ENCODE measurements at regions not wholly inside any gene's neighbourhood (a gene's known extent, or its start where the extent isn't known, plus 50 kb on each side); places are given as distances from the start of the nearest gene placed in this dataset.

GRCh38 chr1:36534711-36535412 is 52.1 kb upstream of the CSF3R start:
- DNase-seq (ENCODE audit: low read depth in 1 of 2, low spot score in 1 of 2) (no peak), ATAC-seq (no peak), FAIRE-seq (no peak)
- H3K9me3 ChIP-seq: no peaks in the 10 kb centered on the region
- CTCF ChIA-PET: interaction anchor here (1.1 to 7.1 kb wide), 2 partner anchors 18 to 41 kb away, joined by 4 to 40 read pairs; no protein-coding TSS in a partner anchor
- POLR2A ChIA-PET: no interaction called here
- no peak overlapping the region for H3K4me2 ChIP-seq
- no peak overlapping the region for H3K27ac ChIP-seq
- H3K4me1 ChIP-seq: no peaks in the 10 kb centered on the region
- TF ChIP-seq POLR2AphosphoS2 (conservative IDR thresholded peaks at IDR 0.05; ENCODE audit: low read length) (no peak), SMC3 (IDR thresholded peaks at IDR 0.05) (no peak), NPAS2 (CRISPR knock-in tag; IDR thresholded peaks at IDR 0.05; ENCODE audit: borderline replicate concordance) (no peak), HOXA7 (CRISPR knock-in tag; IDR thresholded peaks at IDR 0.05) (no peak), RCOR1 (IDR thresholded peaks at IDR 0.05; ENCODE audit: low read depth, low read length) (no peak), RFX5 (IDR thresholded peaks at IDR 0.05) (no peak), CHD2 (IDR thresholded peaks at IDR 0.05; ENCODE audit: low read length, partially characterized antibody) (no peak), MAFK (IDR thresholded peaks at IDR 0.05; ENCODE audit: partially characterized antibody) (no peak), ATOH8 (CRISPR knock-in tag; IDR thresholded peaks at IDR 0.05; ENCODE audit: low read depth) (no peak), ZNF302 (CRISPR knock-in tag; IDR thresholded peaks at IDR 0.05) (no peak), NFE2L2 (conservative IDR thresholded peaks at IDR 0.05; ENCODE audit: low read length) (no peak), GATA3 (IDR thresholded peaks at IDR 0.05; ENCODE audit: borderline replicate concordance) (no peak), TFCP2L1 (CRISPR knock-in tag; IDR thresholded peaks at IDR 0.05) (no peak), FOXS1 (CRISPR knock-in tag; IDR thresholded peaks at IDR 0.05) (no peak), ZC3H11A (IDR thresholded peaks at IDR 0.05) (no peak)
- 20% methylated on average over 8 of the region's 12 CpGs for WGBS (ENCODE audit: missing lambda C conversion rate)
- no peak overlapping the region for H3K4me3 ChIP-seq

- POLR2A ChIA-PET: no interaction called here
- CTCF ChIA-PET: interaction anchor here (0.6 to 7.1 kb wide), 4 partner anchors 9 to 42 kb away, joined by 3 to 40 read pairs (median 4); no protein-coding TSS in a partner anchor
- H3K27ac ChIP-seq: no peak overlapping the region
Measured at GRCh38 chr1:36533897-36534296, 51.2 kb upstream of the CSF3R start.

More at GRCh38 chr1:36533897-36534296, 51.2 kb upstream of the CSF3R start:
- ATAC-seq (no peak), FAIRE-seq (no peak), DNase-seq (ENCODE audit: low read depth in 1 of 2, low spot score in 1 of 2) (no peak)
- WGBS (ENCODE audit: missing lambda C conversion rate): 46% methylated on average over 4 of the region's 4 CpGs
- Histone ChIP-seq H3K4me3 (no peak overlapping the region), H3K4me2 (no peak overlapping the region), H3K9me3 (no peaks in the 10 kb centered on the region), H3K4me1 (no peaks in the 10 kb centered on the region)
- TF ChIP-seq ZSCAN20 (CRISPR knock-in tag; IDR thresholded peaks at IDR 0.05): no peak
- no peak for TF ChIP-seq NR3C1 (IDR thresholded peaks at IDR 0.05)
- no peak for TF ChIP-seq ZC3H11A (IDR thresholded peaks at IDR 0.05)
- no peak for TF ChIP-seq BCL3 (IDR thresholded peaks at IDR 0.05)
- no peak for TF ChIP-seq EHF (CRISPR knock-in tag; IDR thresholded peaks at IDR 0.05)
- TF ChIP-seq RNF2 (IDR thresholded peaks at IDR 0.05; ENCODE audit: borderline replicate concordance, low read depth): no peak
- TF ChIP-seq MAFK (IDR thresholded peaks at IDR 0.05; ENCODE audit: partially characterized antibody): no peak
- no peak for TF ChIP-seq HOXB13 (CRISPR knock-in tag; IDR thresholded peaks at IDR 0.05; ENCODE audit: low read depth)
- no peak for TF ChIP-seq POLR2AphosphoS2 (conservative IDR thresholded peaks at IDR 0.05; ENCODE audit: low read length)
- TF ChIP-seq HOXB5 (CRISPR knock-in tag; IDR thresholded peaks at IDR 0.05): no peak
- no peak for TF ChIP-seq HMGXB4 (CRISPR knock-in tag; IDR thresholded peaks at IDR 0.05; ENCODE audit: borderline replicate concordance)

All from A549 (cell line).